ENCODE measurements at regions not wholly inside any gene's neighbourhood (a gene's known extent, or its start where the extent isn't known, plus 50 kb on each side); places are given as distances from the start of the nearest gene placed in this dataset.

GRCh38 chr13:103976371-103976770 is 910.2 kb upstream of the SLC10A2 start:
- TF ChIP-seq SPI1 (IDR thresholded peaks at IDR 0.05; ENCODE audit: low read depth, low read length) (no peak), POLR2AphosphoS5 (IDR thresholded peaks at IDR 0.05; ENCODE audit: low read depth, low read length) (no peak), PAX5 (IDR thresholded peaks at IDR 0.05; ENCODE audit: insufficient read depth, low read length, severe bottlenecking) (no peak), TAF1 (IDR thresholded peaks at IDR 0.05; ENCODE audit: low read depth, low read length) (no peak), POLR2A (IDR thresholded peaks at IDR 0.05; ENCODE audit: low read depth, low read length) (no peak), POU2F2 (IDR thresholded peaks at IDR 0.05; ENCODE audit: low read depth, low read length) (no peak)
- no peak for FAIRE-seq

GRCh38 chr13:103973740-103974139 is 907.5 kb upstream of the SLC10A2 start:
- DNase-seq (ENCODE audit: insufficient read length, low spot score), result no peak
- no peak for FAIRE-seq
- TF ChIP-seq SPI1 (IDR thresholded peaks at IDR 0.05; ENCODE audit: low read depth, low read length), result no peak

More at GRCh38 chr13:103976371-103976770, 910.2 kb upstream of the SLC10A2 start:
- DNase-seq (ENCODE audit: insufficient read length, low spot score), result no peak

- DNase-seq (ENCODE audit: insufficient read length, low spot score) (no peak), FAIRE-seq (no peak)
- TF ChIP-seq POU2F2 (IDR thresholded peaks at IDR 0.05; ENCODE audit: low read depth, low read length) (no peak), POLR2AphosphoS5 (IDR thresholded peaks at IDR 0.05; ENCODE audit: low read depth, low read length) (no peak), POLR2A (IDR thresholded peaks at IDR 0.05; ENCODE audit: low read depth, low read length) (no peak), PAX5 (IDR thresholded peaks at IDR 0.05; ENCODE audit: insufficient read depth, low read length, severe bottlenecking) (no peak)
Measured at GRCh38 chr13:103969520-103970050, 903.4 kb upstream of the SLC10A2 start.

GRCh38 chr13:103965506-103966243 is 899.5 kb upstream of the SLC10A2 start:
- FAIRE-seq, result no peak
- no peak for TF ChIP-seq SPI1 (IDR thresholded peaks at IDR 0.05; ENCODE audit: low read depth, low read length)
- no peak for TF ChIP-seq PAX5 (IDR thresholded peaks at IDR 0.05; ENCODE audit: insufficient read depth, low read length, severe bottlenecking)
- TF ChIP-seq TAF1 (IDR thresholded peaks at IDR 0.05; ENCODE audit: low read depth, low read length), result no peak
- TF ChIP-seq POU2F2 (IDR thresholded peaks at IDR 0.05; ENCODE audit: low read depth, low read length), result no peak
- no peak for TF ChIP-seq POLR2AphosphoS5 (IDR thresholded peaks at IDR 0.05; ENCODE audit: low read depth, low read length)
- no peak for TF ChIP-seq POLR2A (IDR thresholded peaks at IDR 0.05; ENCODE audit: low read depth, low read length)
- no peak for DNase-seq (ENCODE audit: insufficient read length, low spot score)

GRCh38 chr13:103961784-103962183 is 895.6 kb upstream of the SLC10A2 start:
- DNase-seq (ENCODE audit: insufficient read length, low spot score) (no peak), FAIRE-seq (no peak)
- TF ChIP-seq POU2F2 (IDR thresholded peaks at IDR 0.05; ENCODE audit: low read depth, low read length), result no peak
- TF ChIP-seq TAF1 (IDR thresholded peaks at IDR 0.05; ENCODE audit: low read depth, low read length), result no peak
- TF ChIP-seq POLR2AphosphoS5 (IDR thresholded peaks at IDR 0.05; ENCODE audit: low read depth, low read length), result no peak
- TF ChIP-seq PAX5 (IDR thresholded peaks at IDR 0.05; ENCODE audit: insufficient read depth, low read length, severe bottlenecking), result no peak

GRCh38 chr13:103961129-103961528 is 894.9 kb upstream of the SLC10A2 start:
- DNase-seq (ENCODE audit: insufficient read length, low spot score), result no peak
- no peak for FAIRE-seq
- no peak for TF ChIP-seq POLR2A (IDR thresholded peaks at IDR 0.05; ENCODE audit: low read depth, low read length)
- TF ChIP-seq TAF1 (IDR thresholded peaks at IDR 0.05; ENCODE audit: low read depth, low read length), result no peak
- TF ChIP-seq PAX5 (IDR thresholded peaks at IDR 0.05; ENCODE audit: insufficient read depth, low read length, severe bottlenecking), result no peak
- no peak for TF ChIP-seq POU2F2 (IDR thresholded peaks at IDR 0.05; ENCODE audit: low read depth, low read length)
- no peak for TF ChIP-seq POLR2AphosphoS5 (IDR thresholded peaks at IDR 0.05; ENCODE audit: low read depth, low read length)

- DNase-seq (ENCODE audit: insufficient read length, low spot score) (no peak), FAIRE-seq (no peak)
- TF ChIP-seq TAF1 (IDR thresholded peaks at IDR 0.05; ENCODE audit: low read depth, low read length) (no peak), POU2F2 (IDR thresholded peaks at IDR 0.05; ENCODE audit: low read depth, low read length) (no peak), POLR2AphosphoS5 (IDR thresholded peaks at IDR 0.05; ENCODE audit: low read depth, low read length) (no peak), POLR2A (IDR thresholded peaks at IDR 0.05; ENCODE audit: low read depth, low read length) (no peak), SPI1 (IDR thresholded peaks at IDR 0.05; ENCODE audit: low read depth, low read length) (no peak), PAX5 (IDR thresholded peaks at IDR 0.05; ENCODE audit: insufficient read depth, low read length, severe bottlenecking) (no peak)
Measured at GRCh38 chr13:103960001-103960400, 893.8 kb upstream of the SLC10A2 start.

- TF ChIP-seq POU2F2 (IDR thresholded peaks at IDR 0.05; ENCODE audit: low read depth, low read length) (no peak), SPI1 (IDR thresholded peaks at IDR 0.05; ENCODE audit: low read depth, low read length) (no peak), PAX5 (IDR thresholded peaks at IDR 0.05; ENCODE audit: insufficient read depth, low read length, severe bottlenecking) (no peak), POLR2AphosphoS5 (IDR thresholded peaks at IDR 0.05; ENCODE audit: low read depth, low read length) (no peak), POLR2A (IDR thresholded peaks at IDR 0.05; ENCODE audit: low read depth, low read length) (no peak), TAF1 (IDR thresholded peaks at IDR 0.05; ENCODE audit: low read depth, low read length) (no peak)
- FAIRE-seq (no peak), DNase-seq (ENCODE audit: insufficient read length, low spot score) (no peak)
Measured at GRCh38 chr13:103958691-103959090, 892.5 kb upstream of the SLC10A2 start.

- no peak for FAIRE-seq
- DNase-seq (ENCODE audit: insufficient read length, low spot score), result no peak
- TF ChIP-seq PAX5 (IDR thresholded peaks at IDR 0.05; ENCODE audit: insufficient read depth, low read length, severe bottlenecking) (no peak), POLR2A (IDR thresholded peaks at IDR 0.05; ENCODE audit: low read depth, low read length) (no peak), POU2F2 (IDR thresholded peaks at IDR 0.05; ENCODE audit: low read depth, low read length) (no peak), TAF1 (IDR thresholded peaks at IDR 0.05; ENCODE audit: low read depth, low read length) (no peak), SPI1 (IDR thresholded peaks at IDR 0.05; ENCODE audit: low read depth, low read length) (no peak), POLR2AphosphoS5 (IDR thresholded peaks at IDR 0.05; ENCODE audit: low read depth, low read length) (no peak)
Measured at GRCh38 chr13:103957939-103958338, 891.7 kb upstream of the SLC10A2 start.

GRCh38 chr13:103953859-103954258 is 887.6 kb upstream of the SLC10A2 start:
- FAIRE-seq (no peak), DNase-seq (ENCODE audit: insufficient read length, low spot score) (no peak)
- no peak for TF ChIP-seq PAX5 (IDR thresholded peaks at IDR 0.05; ENCODE audit: insufficient read depth, low read length, severe bottlenecking)
- no peak for TF ChIP-seq POU2F2 (IDR thresholded peaks at IDR 0.05; ENCODE audit: low read depth, low read length)
- no peak for TF ChIP-seq POLR2A (IDR thresholded peaks at IDR 0.05; ENCODE audit: low read depth, low read length)
- no peak for TF ChIP-seq TAF1 (IDR thresholded peaks at IDR 0.05; ENCODE audit: low read depth, low read length)
- no peak for TF ChIP-seq POLR2AphosphoS5 (IDR thresholded peaks at IDR 0.05; ENCODE audit: low read depth, low read length)
- no peak for TF ChIP-seq SPI1 (IDR thresholded peaks at IDR 0.05; ENCODE audit: low read depth, low read length)

All from GM12891 (cell line).